GM12874 (cell line): ENCODE measurements at regions not wholly inside any gene's neighbourhood (a gene's known extent, or its start where the extent isn't known, plus 50 kb on each side); places are given as distances from the start of the nearest gene placed in this dataset.

Experiments
- TF ChIP-seq, protein P1 (sequence below): IDR thresholded peaks from 2 replicates; pipeline ENCODE4 v1.5.1; 2011; ENCODE audit warnings: low read depth, mild to moderate bottlenecking, control low read depth, low read length, moderate library complexity; ENCODE audit not compliant: insufficient read depth

GRCh38 chr20:1734269-1734858 is 76.8 kb upstream of the SIRPG start:
- TF ChIP-seq, protein P1, sequence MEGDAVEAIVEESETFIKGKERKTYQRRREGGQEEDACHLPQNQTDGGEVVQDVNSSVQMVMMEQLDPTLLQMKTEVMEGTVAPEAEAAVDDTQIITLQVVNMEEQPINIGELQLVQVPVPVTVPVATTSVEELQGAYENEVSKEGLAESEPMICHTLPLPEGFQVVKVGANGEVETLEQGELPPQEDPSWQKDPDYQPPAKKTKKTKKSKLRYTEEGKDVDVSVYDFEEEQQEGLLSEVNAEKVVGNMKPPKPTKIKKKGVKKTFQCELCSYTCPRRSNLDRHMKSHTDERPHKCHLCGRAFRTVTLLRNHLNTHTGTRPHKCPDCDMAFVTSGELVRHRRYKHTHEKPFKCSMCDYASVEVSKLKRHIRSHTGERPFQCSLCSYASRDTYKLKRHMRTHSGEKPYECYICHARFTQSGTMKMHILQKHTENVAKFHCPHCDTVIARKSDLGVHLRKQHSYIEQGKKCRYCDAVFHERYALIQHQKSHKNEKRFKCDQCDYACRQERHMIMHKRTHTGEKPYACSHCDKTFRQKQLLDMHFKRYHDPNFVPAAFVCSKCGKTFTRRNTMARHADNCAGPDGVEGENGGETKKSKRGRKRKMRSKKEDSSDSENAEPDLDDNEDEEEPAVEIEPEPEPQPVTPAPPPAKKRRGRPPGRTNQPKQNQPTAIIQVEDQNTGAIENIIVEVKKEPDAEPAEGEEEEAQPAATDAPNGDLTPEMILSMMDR = peak; percentile 55

GRCh38 chr20:1724901-1725300 is 67.3 kb upstream of the SIRPG start:
- TF ChIP-seq, protein P1 = no peak

- TF ChIP-seq, protein P1 = no peak
These were observed 65.0 kb upstream of the SIRPG start for GRCh38 chr20:1722513-1723050.

- TF ChIP-seq, protein P1 = no peak
These were observed 64.3 kb upstream of the SIRPG start for GRCh38 chr20:1721687-1722512.

DNA sequence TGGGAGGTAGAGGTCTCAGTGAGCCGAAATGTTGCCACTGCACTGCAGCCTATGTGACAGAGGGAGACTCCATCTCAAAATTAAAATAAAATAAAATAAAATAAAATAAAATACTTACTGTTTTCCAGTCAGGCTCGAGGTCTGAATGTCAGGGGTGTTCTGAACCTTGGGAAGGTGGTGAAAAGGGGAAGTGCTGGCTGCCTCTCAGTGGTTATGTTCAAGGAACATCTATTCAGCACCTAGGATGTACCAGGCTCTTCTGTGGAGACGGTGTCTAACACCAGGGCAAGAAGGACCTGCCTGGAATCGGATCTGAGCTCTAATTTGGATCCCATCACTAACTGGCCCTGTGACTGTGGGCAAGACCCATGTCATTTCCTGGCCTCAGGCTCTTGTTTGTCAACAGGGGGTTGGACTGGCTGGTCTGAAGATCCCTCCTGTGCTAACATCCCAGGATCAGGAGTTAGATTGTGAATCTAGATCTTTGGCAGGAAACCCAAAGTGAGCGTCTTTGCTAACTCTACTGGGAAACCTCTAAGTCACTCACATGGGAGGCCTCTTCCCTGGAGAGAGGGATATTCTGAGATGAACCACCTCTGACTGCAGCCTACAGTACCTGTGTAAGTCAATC is 63.4 kb upstream of the SIRPG start:
- TF ChIP-seq, protein P1 = no peak

DNA sequence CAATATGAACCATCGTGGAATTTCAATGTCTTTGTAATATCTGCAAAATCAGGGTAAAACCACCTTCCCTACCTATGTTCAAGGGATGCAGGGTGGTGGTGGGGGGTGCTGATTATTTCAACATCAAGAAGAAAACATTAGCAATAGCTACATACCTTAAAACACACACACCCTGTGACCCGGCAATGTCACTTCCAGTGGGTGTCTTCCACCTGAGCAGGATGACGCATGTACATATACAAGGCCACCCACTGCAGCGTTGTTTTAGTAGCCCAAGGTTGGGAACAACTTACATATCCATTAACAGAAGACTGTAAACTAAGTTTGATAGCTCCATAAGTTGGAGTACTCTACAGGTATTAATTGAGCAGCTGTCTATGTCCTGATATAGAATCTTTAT is 62.6 kb upstream of the SIRPG start:
- TF ChIP-seq, protein P1 = no peak

GRCh38 chr20:1718604-1719384 is 61.2 kb upstream of the SIRPG start:
- TF ChIP-seq, protein P1 = no peak
